Keratinocyte (primary cell): ENCODE measurements at regions not wholly inside any gene's neighbourhood (a gene's known extent, or its start where the extent isn't known, plus 50 kb on each side); places are given as distances from the start of the nearest gene placed in this dataset.

Experiments
- DNase-seq: peaks from one replicate; pipeline ENCODE4 v3.0.0-alpha.2; 2011; ENCODE audit warnings: low read depth, missing footprints, low spot score
- FAIRE-seq: peaks from 2 replicates; lab custom pipeline; 2011; peaks lifted over from hg19 to GRCh38; lab: Jason Lieb, UNC
- H2AFZ ChIP-seq: 2 replicates; pipeline ENCODE4 v1.6.0; 2012; ENCODE audit warnings: low read length, control low read depth, inconsistent platforms; ENCODE audit not compliant: control insufficient read depth
- H3K27ac ChIP-seq: 2 replicates; pipeline ENCODE4 v1.5.1; 2011; ENCODE audit warnings: low read length; ENCODE audit not compliant: control insufficient read depth, insufficient read depth
- H3K27me3 ChIP-seq: 3 replicates; pipeline ENCODE4 v1.6.0; 2011; ENCODE audit warnings: low read length; ENCODE audit not compliant: control insufficient read depth, insufficient read depth; ENCODE audit errors: extremely low read depth
- H3K36me3 ChIP-seq, 2 experiments: 2 replicates in 1 of 2; 3 replicates in 1 of 2; pipeline ENCODE4 v1.5.1; 2011; ENCODE audit warnings: low read length in 2 of 2, mild to moderate bottlenecking in 1 of 2; ENCODE audit not compliant: control insufficient read depth in 2 of 2, insufficient read depth in 2 of 2; ENCODE audit errors: extremely low read depth in 1 of 2
- H3K4me1 ChIP-seq: 3 replicates; pipeline ENCODE4 v1.5.1; 2011; ENCODE audit warnings: low read length; ENCODE audit not compliant: control insufficient read depth, insufficient read depth; ENCODE audit errors: extremely low read depth
- H3K4me2 ChIP-seq: 3 replicates; pipeline ENCODE4 v1.6.0; 2011; ENCODE audit warnings: low read depth, low read length; ENCODE audit not compliant: control insufficient read depth, insufficient read depth; ENCODE audit errors: extremely low read depth
- H3K4me3 ChIP-seq, 3 experiments: fragments of 200-600 bp in 1 of 3; sonication (generic) in 1 of 3; 2 replicates in 2 of 3; 3 replicates in 1 of 3; pipeline ENCODE4 v1.5.1; 2011 to 2016; ENCODE audit warnings: low read length in 3 of 3, mild to moderate bottlenecking in 3 of 3, control low read depth in 2 of 3, inconsistent platforms in 1 of 3, low read depth in 1 of 3, mixed read lengths in 1 of 3, mixed run types in 1 of 3, moderate library complexity in 1 of 3; ENCODE audit not compliant: control insufficient read depth in 2 of 3, insufficient read depth in 2 of 3; ENCODE audit errors: extremely low read depth in 1 of 3
- H3K79me2 ChIP-seq: 2 replicates; pipeline ENCODE4 v1.6.0; 2012; ENCODE audit warnings: low read length; ENCODE audit not compliant: control insufficient read depth, insufficient read depth
- H3K9ac ChIP-seq: 3 replicates; pipeline ENCODE4 v1.6.0; 2011; ENCODE audit warnings: low read length; ENCODE audit not compliant: control insufficient read depth, insufficient read depth; ENCODE audit errors: extremely low read depth
- H3K9me1 ChIP-seq: 3 replicates; pipeline ENCODE4 v1.6.0; 2011; ENCODE audit warnings: low read length; ENCODE audit not compliant: control insufficient read depth, insufficient read depth; ENCODE audit errors: extremely low read depth
- H3K9me3 ChIP-seq: 2 replicates; pipeline ENCODE4 v1.5.1; 2012; ENCODE audit warnings: low read depth, low read length; ENCODE audit not compliant: control insufficient read depth
- H4K20me1 ChIP-seq: 3 replicates; pipeline ENCODE4 v1.6.0; 2011; ENCODE audit warnings: low read length; ENCODE audit not compliant: control insufficient read depth, insufficient read depth; ENCODE audit errors: extremely low read depth
- CTCF ChIP-seq, 3 experiments: IDR thresholded peaks in 1 of 3; conservative IDR thresholded peaks in 1 of 3; optimal IDR thresholded peaks in 1 of 3; 2 replicates in 2 of 3; 3 replicates in 1 of 3; pipeline versions ENCODE3 to v1.5.1; 2011; ENCODE audit warnings: low read length in 3 of 3, mild to moderate bottlenecking in 3 of 3, moderate library complexity in 2 of 3, control low read depth in 1 of 3, inconsistent platforms in 1 of 3; ENCODE audit not compliant: insufficient read depth in 2 of 3; ENCODE audit errors: extremely low read depth in 1 of 3
- EZH2 ChIP-seq: IDR thresholded peaks from one replicate; pipeline ENCODE4 v1.6.1; 2012; ENCODE audit warnings: inconsistent platforms, mild to moderate bottlenecking, low read length, moderate library complexity
- dilution Hi-C: fragments of 300-500 bp; cut with MboI; formaldehyde crosslinking; loops from one replicate; pipeline ENCODE4 v1.7.0; 2020; ENCODE audit warnings: low sequenced_read_pairs; ENCODE audit not compliant: extremely low pct_ligation_motif_present

DNA sequence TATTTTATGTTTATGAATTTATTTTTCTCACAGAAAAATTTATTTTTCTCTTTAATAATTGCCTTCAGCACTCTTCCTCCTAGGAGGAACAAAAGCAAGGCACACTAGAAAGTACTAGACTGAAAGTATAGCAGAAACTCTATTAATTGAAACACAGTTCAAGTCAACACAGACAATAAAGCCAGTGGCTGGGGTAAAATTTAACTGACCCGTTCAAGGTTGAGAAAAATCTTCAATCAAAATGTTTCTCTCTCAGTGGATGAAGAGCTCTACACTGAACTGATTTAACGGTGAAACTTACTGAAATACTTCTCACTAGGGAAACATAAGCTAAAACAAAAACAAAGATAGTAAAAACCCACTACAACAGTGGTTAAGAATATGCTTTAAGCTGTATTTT is 230.1 kb upstream of the MIR17HG start:
- Histone ChIP-seq H3K27me3 (no peaks in the 10 kb centered on the region), H3K4me1 (no peaks in the 10 kb centered on the region), H4K20me1 (no peaks in the 10 kb centered on the region), H3K79me2 (no peaks in the 10 kb centered on the region), H3K9me1 (no peaks in the 10 kb centered on the region), H3K27ac (no peak overlapping the region), H3K9me3 (no peaks in the 10 kb centered on the region), H3K4me2 (no peak overlapping the region), H3K4me3 (no peak overlapping the region), H3K36me3 (no peaks in the 10 kb centered on the region), H2AFZ (no peak overlapping the region), H3K9ac (no peak overlapping the region)
- dilution Hi-C loops: no loop called here
- no peak for TF ChIP-seq CTCF (optimal IDR thresholded peaks at IDR 0.05 in 1 of 3, IDR thresholded peaks at IDR 0.05 in 1 of 3, conservative IDR thresholded peaks at IDR 0.05 in 1 of 3; ENCODE audit: extremely low read depth in 1 of 3, insufficient read depth in 2 of 3, low read length in 3 of 3)
- TF ChIP-seq EZH2: no peak
- FAIRE-seq (no peak), DNase-seq (no peak)

DNA sequence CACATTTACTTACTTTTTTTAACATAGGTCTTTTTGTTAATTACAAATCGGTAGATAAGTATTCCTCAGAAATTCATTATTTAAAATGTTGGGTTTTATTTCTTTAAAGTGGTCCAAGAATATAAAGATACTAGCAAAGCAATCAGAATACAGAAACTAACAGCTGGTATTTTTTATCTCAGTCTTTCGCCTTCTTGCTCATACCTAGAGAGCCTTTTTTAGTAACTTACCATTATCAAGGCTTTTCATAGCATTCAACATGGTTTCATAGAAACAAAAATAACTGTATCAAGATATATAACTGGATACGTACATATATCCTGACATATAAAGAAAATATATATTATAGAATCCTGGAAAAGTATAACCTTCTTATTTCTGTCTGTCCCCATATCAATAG is 227.8 kb upstream of the MIR17HG start:
- FAIRE-seq (no peak), DNase-seq (no peak)
- TF ChIP-seq EZH2 (no peak), CTCF (optimal IDR thresholded peaks at IDR 0.05 in 1 of 3, IDR thresholded peaks at IDR 0.05 in 1 of 3, conservative IDR thresholded peaks at IDR 0.05 in 1 of 3; ENCODE audit: extremely low read depth in 1 of 3, insufficient read depth in 2 of 3, low read length in 3 of 3) (no peak)
- Histone ChIP-seq H3K9ac (no peak overlapping the region), H3K79me2 (no peaks in the 10 kb centered on the region), H3K27ac (no peak overlapping the region), H3K27me3 (no peaks in the 10 kb centered on the region), H3K36me3 (no peaks in the 10 kb centered on the region), H3K4me1 (no peaks in the 10 kb centered on the region), H3K4me3 (no peak overlapping the region), H3K9me1 (no peaks in the 10 kb centered on the region), H3K4me2 (no peak overlapping the region), H3K9me3 (no peaks in the 10 kb centered on the region), H2AFZ (no peak overlapping the region), H4K20me1 (no peaks in the 10 kb centered on the region)
- dilution Hi-C loops: no loop called here
